ENCODE measurements at regions not wholly inside any gene's neighbourhood (a gene's known extent, or its start where the extent isn't known, plus 50 kb on each side); places are given as distances from the start of the nearest gene placed in this dataset.

- no peaks in the 10 kb centered on the region for H3K36me3 Mint-ChIP-seq
- no peaks in the 10 kb centered on the region for H3K9me3 Mint-ChIP-seq
- H3K4me3 Mint-ChIP-seq, result no peak overlapping the region
- ChIA-PET POLR2A (no interaction called here), CTCF (no interaction called here)
- DNase-seq (ENCODE audit: low spot score) (no peak), ATAC-seq (no peak)
- H3K4me1 Mint-ChIP-seq, result peaks cover 4% of the 10 kb centered on the region; the same call in 1 of the 2 replicates
- no peaks in the 10 kb centered on the region for H3K27me3 Mint-ChIP-seq (ENCODE audit: low read depth)
- no peak for TF ChIP-seq FOXK1 (CRISPR knock-in tag; IDR thresholded peaks at IDR 0.05)
- H3K27ac Mint-ChIP-seq, result no peak overlapping the region
These were observed 69.8 kb upstream of the PAPPA start for GRCh38 chr9:116083837-116084236.

GRCh38 chr9:116084497-116084896 lies 69.1 kb upstream of the PAPPA start:
- ChIA-PET CTCF (no interaction called here), POLR2A (no interaction called here)
- H3K4me3 Mint-ChIP-seq, result no peak overlapping the region
- no peaks in the 10 kb centered on the region for H3K27me3 Mint-ChIP-seq (ENCODE audit: low read depth)
- H3K4me1 Mint-ChIP-seq, result peaks cover 4% of the 10 kb centered on the region; the same call in 1 of the 2 replicates
- DNase-seq (ENCODE audit: low spot score) (no peak), ATAC-seq (no peak)
- TF ChIP-seq PRRX2 (CRISPR knock-in tag; IDR thresholded peaks at IDR 0.05) (no peak), ZNF317 (CRISPR knock-in tag; IDR thresholded peaks at IDR 0.05; ENCODE audit: borderline replicate concordance, low read depth) (no peak), ZNF425 (CRISPR knock-in tag; conservative IDR thresholded peaks at IDR 0.05) (no peak), IRF2 (CRISPR knock-in tag; IDR thresholded peaks at IDR 0.05; ENCODE audit: borderline replicate concordance, low read depth) (no peak), GTF2I (CRISPR knock-in tag; conservative IDR thresholded peaks at IDR 0.05) (no peak), NR1H2 (CRISPR knock-in tag; IDR thresholded peaks at IDR 0.05) (no peak), USF2 (CRISPR knock-in tag; IDR thresholded peaks at IDR 0.05) (no peak), NR2C2 (CRISPR knock-in tag; IDR thresholded peaks at IDR 0.05) (no peak), NFYB (CRISPR knock-in tag; conservative IDR thresholded peaks at IDR 0.05; ENCODE audit: low read depth) (no peak), NFATC4 (CRISPR knock-in tag; IDR thresholded peaks at IDR 0.05) (no peak), ATF2 (CRISPR knock-in tag; IDR thresholded peaks at IDR 0.05; ENCODE audit: borderline replicate concordance, low read depth) (no peak), ZBTB43 (CRISPR knock-in tag; IDR thresholded peaks at IDR 0.05) (no peak)
- H3K27ac Mint-ChIP-seq, result no peak overlapping the region
- H3K36me3 Mint-ChIP-seq, result no peaks in the 10 kb centered on the region
- no peaks in the 10 kb centered on the region for H3K9me3 Mint-ChIP-seq

GRCh38 chr9:116087246-116087645 lies 66.3 kb upstream of the PAPPA start:
- no peak for ATAC-seq
- Mint-ChIP-seq H3K36me3 (no peaks in the 10 kb centered on the region; the same call in 1 of the 2 replicates), H3K27me3 (ENCODE audit: low read depth) (no peaks in the 10 kb centered on the region), H3K9me3 (peaks cover 17% of the 10 kb centered on the region), H3K4me3 (no peak overlapping the region), H3K4me1 (peaks cover 4% of the 10 kb centered on the region; the same call in 1 of the 2 replicates), H3K27ac (no peak overlapping the region)
- POLR2A ChIA-PET, result no interaction called here
- CTCF ChIA-PET, result interaction anchor here (1.3 kb wide), 1 partner anchor 495 kb away, joined by 3 read pairs; no protein-coding TSS in a partner anchor
- DNase-seq (ENCODE audit: low spot score), result no peak
- no peak for TF ChIP-seq FOXP1 (CRISPR knock-in tag; IDR thresholded peaks at IDR 0.05; ENCODE audit: borderline replicate concordance)
- TF ChIP-seq ZMAT4 (CRISPR knock-in tag; IDR thresholded peaks at IDR 0.05), result no peak
- TF ChIP-seq CREM (CRISPR knock-in tag; IDR thresholded peaks at IDR 0.05), result no peak
- no peak for TF ChIP-seq TP53 (CRISPR knock-in tag; IDR thresholded peaks at IDR 0.05)
- no peak for TF ChIP-seq FOXP4 (CRISPR knock-in tag; IDR thresholded peaks at IDR 0.05)
- TF ChIP-seq MAX (CRISPR knock-in tag; IDR thresholded peaks at IDR 0.05), result no peak
- no peak for TF ChIP-seq TEAD4 (CRISPR knock-in tag; IDR thresholded peaks at IDR 0.05)
- TF ChIP-seq E2F4 (CRISPR knock-in tag; IDR thresholded peaks at IDR 0.05; ENCODE audit: borderline replicate concordance, low read depth), result no peak
- no peak for TF ChIP-seq NR1H2 (CRISPR knock-in tag; IDR thresholded peaks at IDR 0.05)
- no peak for TF ChIP-seq GABPB1 (CRISPR knock-in tag; IDR thresholded peaks at IDR 0.05)
- no peak for TF ChIP-seq OVOL2 (CRISPR knock-in tag; IDR thresholded peaks at IDR 0.05; ENCODE audit: borderline replicate concordance)
- no peak for TF ChIP-seq ELF4 (CRISPR knock-in tag; IDR thresholded peaks at IDR 0.05; ENCODE audit: low read depth)
- TF ChIP-seq JAZF1 (CRISPR knock-in tag; IDR thresholded peaks at IDR 0.05), result no peak
